OCI-LY3 (cell line): ENCODE measurements at regions not wholly inside any gene's neighbourhood (a gene's known extent, or its start where the extent isn't known, plus 50 kb on each side); places are given as distances from the start of the nearest gene placed in this dataset.
A peak's percentile ranks its signal among the peaks of the same experiment; 100 is the strongest.

Experiments
- H2AFZ ChIP-seq: fragments of 200-600, 300-600 bp; shearing (Covaris generic); 2 replicates; pipeline ENCODE4 v1.6.0; 2014; ENCODE audit warnings: antibody characterized with exemption, low read depth, low read length
- H3K27ac ChIP-seq: fragments of 200-600, 300-600 bp; sonication (generic); 2 replicates; pipeline ENCODE4 v1.5.1; 2014; ENCODE audit warnings: mild to moderate bottlenecking, low read length, moderate library complexity, mixed read lengths
- H3K27me3 ChIP-seq: fragments of 200-600, 300-600 bp; sonication (generic); 2 replicates; pipeline ENCODE4 v1.6.1; 2014; ENCODE audit warnings: low read depth, low read length, mixed read lengths
- H3K36me3 ChIP-seq: fragments of 200-600, 300-600 bp; sonication (generic); replicated peaks from 2 replicates; pipeline ENCODE3; 2014; ENCODE audit warnings: low read depth, low read length, mixed read lengths
- H3K4me1 ChIP-seq: fragments of 300-600, 200-600 bp; sonication (generic); 2 replicates; pipeline ENCODE4 v1.6.1; 2014; ENCODE audit warnings: low read length, mixed read lengths
- H3K4me2 ChIP-seq: fragments of 200-600, 300-600 bp; sonication (generic); 2 replicates; pipeline ENCODE4 v1.6.1; 2014; ENCODE audit warnings: low read length, mixed read lengths
- H3K4me3 ChIP-seq: fragments of 300-600, 200-600 bp; sonication (generic); 2 replicates; pipeline ENCODE4 v1.5.1; 2014; ENCODE audit warnings: antibody characterized with exemption, mild to moderate bottlenecking, low read length, moderate library complexity
- H3K79me2 ChIP-seq: fragments of 300-600, 200-600 bp; shearing (Covaris generic); 2 replicates; pipeline ENCODE4 v1.6.1; 2014; ENCODE audit warnings: mild to moderate bottlenecking, low read length, mixed read lengths
- H3K9ac ChIP-seq: fragments of 300-600, 200-600 bp; shearing (Covaris generic); 2 replicates; pipeline ENCODE4 v1.6.0; 2014; ENCODE audit warnings: mild to moderate bottlenecking, low read length, moderate library complexity
- H3K9me3 ChIP-seq: fragments of 200-600, 300-600 bp; shearing (Covaris generic); 2 replicates; pipeline ENCODE4 v1.6.1; 2014; ENCODE audit warnings: low read length, mixed read lengths; ENCODE audit not compliant: insufficient read depth
- H4K20me1 ChIP-seq: fragments of 200-600, 300-600 bp; sonication (generic); 2 replicates; pipeline ENCODE4 v1.6.1; 2016; ENCODE audit warnings: low read length, mixed read lengths; ENCODE audit not compliant: insufficient read depth
- EZH2phosphoT487 ChIP-seq: fragments of 200-600 bp; shearing (Covaris generic); IDR thresholded peaks from 2 replicates; pipeline ENCODE4 v1.6.1; 2018; ENCODE audit warnings: antibody characterized with exemption, mixed run types, low read depth
- TF ChIP-seq, protein P1 (sequence below): fragments of 200-600, 300-600 bp; sonication (generic); IDR thresholded peaks from 2 replicates; pipeline ENCODE4 v1.5.1; 2014; ENCODE audit warnings: antibody characterized with exemption, low read length, low read depth

DNA sequence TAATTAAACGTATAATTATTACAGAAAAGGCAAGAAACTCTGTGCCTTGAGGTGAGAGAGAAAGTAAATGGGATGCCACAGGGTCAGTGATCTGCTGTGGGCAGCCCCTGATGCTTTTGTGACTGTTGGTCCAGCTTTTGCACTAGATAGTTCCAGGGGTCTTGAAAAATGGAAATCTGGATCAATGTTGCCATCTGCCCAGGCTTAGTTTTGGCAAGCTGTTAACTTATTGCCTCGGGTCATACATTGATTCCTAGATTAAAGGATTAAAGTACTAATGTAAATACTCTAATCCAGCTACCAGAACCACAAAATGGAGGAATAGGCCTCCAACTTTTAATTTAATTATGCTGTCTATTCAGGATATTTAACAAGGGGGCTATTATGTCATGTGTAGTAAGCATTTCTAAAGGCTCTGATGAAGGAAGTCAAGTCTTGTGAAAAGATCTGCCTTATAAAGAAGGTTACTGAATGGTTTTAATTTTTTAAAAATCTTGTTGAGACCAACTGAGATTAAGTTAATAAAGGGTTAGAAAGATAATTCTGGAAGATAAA, 376.0 kb upstream of the HS3ST5 start:
- peak overlapping the region; percentile 96 for H3K9ac ChIP-seq
- H3K4me3 ChIP-seq: peak overlapping the region; percentile 79
- TF ChIP-seq EZH2phosphoT487: no peak
- TF ChIP-seq, protein P1, sequence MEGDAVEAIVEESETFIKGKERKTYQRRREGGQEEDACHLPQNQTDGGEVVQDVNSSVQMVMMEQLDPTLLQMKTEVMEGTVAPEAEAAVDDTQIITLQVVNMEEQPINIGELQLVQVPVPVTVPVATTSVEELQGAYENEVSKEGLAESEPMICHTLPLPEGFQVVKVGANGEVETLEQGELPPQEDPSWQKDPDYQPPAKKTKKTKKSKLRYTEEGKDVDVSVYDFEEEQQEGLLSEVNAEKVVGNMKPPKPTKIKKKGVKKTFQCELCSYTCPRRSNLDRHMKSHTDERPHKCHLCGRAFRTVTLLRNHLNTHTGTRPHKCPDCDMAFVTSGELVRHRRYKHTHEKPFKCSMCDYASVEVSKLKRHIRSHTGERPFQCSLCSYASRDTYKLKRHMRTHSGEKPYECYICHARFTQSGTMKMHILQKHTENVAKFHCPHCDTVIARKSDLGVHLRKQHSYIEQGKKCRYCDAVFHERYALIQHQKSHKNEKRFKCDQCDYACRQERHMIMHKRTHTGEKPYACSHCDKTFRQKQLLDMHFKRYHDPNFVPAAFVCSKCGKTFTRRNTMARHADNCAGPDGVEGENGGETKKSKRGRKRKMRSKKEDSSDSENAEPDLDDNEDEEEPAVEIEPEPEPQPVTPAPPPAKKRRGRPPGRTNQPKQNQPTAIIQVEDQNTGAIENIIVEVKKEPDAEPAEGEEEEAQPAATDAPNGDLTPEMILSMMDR: no peak
- no peak overlapping the region for H2AFZ ChIP-seq
- H3K36me3 ChIP-seq: peaks cover 6% of the 10 kb centered on the region
- H3K79me2 ChIP-seq: peaks cover 53% of the 10 kb centered on the region
- peak overlapping the region; percentile 77 for H3K4me2 ChIP-seq
- no peaks in the 10 kb centered on the region for H3K9me3 ChIP-seq
- peak overlapping the region; percentile 100 for H3K27ac ChIP-seq
- H3K4me1 ChIP-seq: peaks cover 50% of the 10 kb centered on the region
- no peaks in the 10 kb centered on the region for H4K20me1 ChIP-seq
- H3K27me3 ChIP-seq: no peaks in the 10 kb centered on the region

DNA sequence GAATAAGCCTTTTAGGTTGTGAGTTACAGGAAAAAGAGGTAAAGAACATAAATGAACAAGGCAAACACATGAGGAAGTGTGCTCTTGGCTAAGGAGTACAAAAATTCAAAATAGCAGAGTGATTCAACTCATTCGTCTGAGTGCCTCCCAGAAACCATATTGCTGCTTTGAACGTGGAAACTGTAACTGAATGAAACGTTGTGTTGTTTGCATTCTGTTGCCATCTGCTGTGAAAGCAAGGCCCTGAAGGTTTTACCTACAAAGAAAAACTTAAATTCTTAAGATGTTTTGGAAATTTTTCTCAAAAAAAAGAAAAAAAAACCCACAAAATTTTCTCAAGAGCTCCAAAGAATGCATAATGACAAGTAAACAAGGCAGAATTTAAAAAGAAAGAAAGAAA, 375.4 kb upstream of the HS3ST5 start:
- H3K27ac ChIP-seq: peak overlapping the region; percentile 100
- no peaks in the 10 kb centered on the region for H3K27me3 ChIP-seq
- no peaks in the 10 kb centered on the region for H4K20me1 ChIP-seq
- peaks cover 53% of the 10 kb centered on the region for H3K79me2 ChIP-seq
- H2AFZ ChIP-seq: no peak overlapping the region
- peaks cover 56% of the 10 kb centered on the region for H3K4me1 ChIP-seq
- H3K9me3 ChIP-seq: no peaks in the 10 kb centered on the region
- peak overlapping the region; percentile 79 for H3K4me3 ChIP-seq
- H3K9ac ChIP-seq: peak overlapping the region; percentile 96
- H3K4me2 ChIP-seq: peak overlapping the region; percentile 77
- H3K36me3 ChIP-seq: peaks cover 6% of the 10 kb centered on the region
- TF ChIP-seq EZH2phosphoT487: no peak
- TF ChIP-seq, protein P1: peak; percentile 31; the same call in 1 of the 2 replicates

DNA sequence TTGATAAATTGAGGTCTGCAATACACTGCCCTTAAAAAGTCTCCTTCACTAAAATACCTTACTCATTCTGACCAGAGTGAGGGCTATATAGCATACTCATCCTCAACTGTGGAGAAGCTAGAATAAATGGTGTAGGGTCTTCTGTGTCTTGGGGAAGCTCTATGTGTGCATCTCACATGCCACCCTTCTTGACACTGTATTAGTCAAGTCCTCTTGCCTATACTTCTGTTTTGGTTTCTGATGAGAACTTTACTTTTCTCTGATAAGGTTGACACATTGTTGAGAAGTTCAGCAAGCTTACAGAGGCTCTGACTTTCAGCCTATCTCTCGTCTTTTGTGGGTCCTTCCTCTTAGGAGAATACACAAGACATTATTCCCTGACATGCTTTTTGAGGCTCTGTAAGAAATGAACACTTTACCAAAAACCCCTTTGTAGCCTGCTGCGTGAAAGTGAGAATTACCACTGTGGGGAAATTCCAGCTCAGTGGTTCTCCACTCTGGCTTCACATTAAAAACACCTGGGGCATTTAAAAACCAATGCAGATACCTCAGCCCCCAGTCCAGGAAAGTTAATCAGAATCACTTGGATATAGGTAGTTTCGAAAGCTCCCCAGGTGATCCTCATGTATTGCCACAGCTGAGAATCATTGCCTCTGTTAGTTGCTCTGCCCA, 372.1 kb upstream of the HS3ST5 start:
- peak overlapping the region; percentile 79 for H3K4me3 ChIP-seq
- H3K9me3 ChIP-seq: no peaks in the 10 kb centered on the region
- H3K79me2 ChIP-seq: peaks cover 47% of the 10 kb centered on the region
- TF ChIP-seq, protein P1: no peak
- TF ChIP-seq EZH2phosphoT487: no peak
- no peaks in the 10 kb centered on the region for H4K20me1 ChIP-seq
- H3K27me3 ChIP-seq: no peaks in the 10 kb centered on the region
- H3K27ac ChIP-seq: peak overlapping the region; percentile 100
- peaks cover 86% of the 10 kb centered on the region for H3K4me1 ChIP-seq
- H2AFZ ChIP-seq: no peak overlapping the region
- H3K4me2 ChIP-seq: peak overlapping the region; percentile 77
- H3K36me3 ChIP-seq: peaks cover 16% of the 10 kb centered on the region
- peak overlapping the region; percentile 96 for H3K9ac ChIP-seq

DNA sequence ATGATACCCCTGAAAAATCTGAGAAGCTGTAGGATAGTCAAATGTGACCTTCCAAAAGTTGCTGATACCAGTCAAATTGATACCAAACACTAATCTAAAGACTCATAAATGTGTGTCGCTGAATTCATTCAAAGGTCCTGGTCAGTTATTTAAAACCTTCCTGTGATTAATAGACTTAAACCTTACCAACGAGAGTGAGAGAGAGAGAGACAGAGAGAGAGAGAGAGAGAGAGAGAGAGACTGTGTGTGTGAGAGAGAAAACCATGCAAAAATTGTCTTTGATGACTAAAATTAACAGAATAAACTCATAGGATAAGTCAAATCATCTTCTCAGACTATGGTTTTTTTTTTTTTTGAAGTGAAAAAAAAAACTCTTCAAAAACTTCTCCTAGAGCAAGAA, 370.9 kb upstream of the HS3ST5 start:
- H3K4me2 ChIP-seq: peak overlapping the region; percentile 77
- no peak overlapping the region for H2AFZ ChIP-seq

More for the DNA sequence above, 370.9 kb upstream of the HS3ST5 start:
- peaks cover 24% of the 10 kb centered on the region for H3K36me3 ChIP-seq
- peak overlapping the region; percentile 79 for H3K4me3 ChIP-seq
- H4K20me1 ChIP-seq: no peaks in the 10 kb centered on the region
- peaks cover 34% of the 10 kb centered on the region for H3K79me2 ChIP-seq
- H3K4me1 ChIP-seq: peaks cover 75% of the 10 kb centered on the region
- peak overlapping the region; percentile 100 for H3K27ac ChIP-seq
- H3K9me3 ChIP-seq: 0 out of 2 replicates have a peak, but pooled peaks cover 9% of the 10 kb centered on the region
- TF ChIP-seq EZH2phosphoT487: no peak
- TF ChIP-seq, protein P1: no peak
- peak overlapping the region; percentile 96 for H3K9ac ChIP-seq
- no peaks in the 10 kb centered on the region for H3K27me3 ChIP-seq
